Calu3 (cell line): ENCODE measurements at regions not wholly inside any gene's neighbourhood (a gene's known extent, or its start where the extent isn't known, plus 50 kb on each side); places are given as distances from the start of the nearest gene placed in this dataset.

ENCODE experiments used
- BruUV-seq: library from RNA; stranded (reverse); fragments of 400-500 nt; replicated peaks from 2 replicates; lab custom pipeline; 2021; lab: Mats Ljungman, UMichigan
- CTCF ChIA-PET: fragments of 300-600 bp; sonication (Branson Sonifier 250); formaldehyde crosslinking; loops from one replicate; lab custom pipeline; 2022; ENCODE audit warnings: antibody characterized with exemption; lab: Charles Lee
- DNase-seq: peaks from one replicate; pipeline ENCODE4 v3.0.0; 2022
- H3K27ac Mint-ChIP-seq: one replicate; pipeline ENCODE4 v1.8.0; 2022; ENCODE audit warnings: mixed read lengths; ENCODE audit not compliant: unreplicated experiment
- H3K27me3 Mint-ChIP-seq: one replicate; pipeline ENCODE4 v1.8.0; 2022; ENCODE audit warnings: mixed read lengths; ENCODE audit not compliant: unreplicated experiment
- H3K36me3 Mint-ChIP-seq: one replicate; pipeline ENCODE4 v1.8.0; 2022; ENCODE audit warnings: mild to moderate bottlenecking, moderate library complexity, mixed read lengths; ENCODE audit not compliant: insufficient read depth, unreplicated experiment
- H3K4me1 Mint-ChIP-seq: one replicate; pipeline ENCODE4 v1.8.0; 2022; ENCODE audit warnings: mild to moderate bottlenecking, low read depth, mixed read lengths; ENCODE audit not compliant: unreplicated experiment
- H3K4me3 Mint-ChIP-seq: one replicate; pipeline ENCODE4 v1.8.0; 2022; ENCODE audit warnings: mild to moderate bottlenecking, low read depth, moderate library complexity, mixed read lengths; ENCODE audit not compliant: unreplicated experiment
- H3K9me3 Mint-ChIP-seq: one replicate; pipeline ENCODE4 v1.8.0; 2022; ENCODE audit warnings: low read depth, mixed read lengths; ENCODE audit not compliant: unreplicated experiment
- CTCF ChIP-seq: fragments of 200-600 bp; IDR thresholded peaks from one replicate; pipeline ENCODE4 v1.8.0; 2022; ENCODE audit warnings: antibody characterized with exemption; ENCODE audit not compliant: unreplicated experiment
- intact Hi-C: fragments of 100-400 bp; cut with micrococcal nuclease; formaldehyde crosslinking; loops from one replicate; pipeline ENCODE4 v1.10.0; 2022; ENCODE audit not compliant: unreplicated experiment

GRCh38 chr5:121698690-121699089, 153.0 kb upstream of the FTMT start:
- CTCF ChIA-PET = no interaction called here
- Mint-ChIP-seq H3K9me3 (no peaks in the 10 kb centered on the region), H3K27ac (no peak overlapping the region), H3K27me3 (no peaks in the 10 kb centered on the region), H3K4me3 (no peak overlapping the region), H3K36me3 (no peaks in the 10 kb centered on the region), H3K4me1 (peaks cover 22% of the 10 kb centered on the region)
- TF ChIP-seq CTCF = no peak
- intact Hi-C loops = loop anchor here (10.0 kb wide), 1 partner anchor 266 kb away; the partner anchor contains the start of gene SRFBP1
- BruUV-seq = no TSS peak
- DNase-seq = no peak

GRCh38 chr5:121701731-121702130, 150.0 kb upstream of the FTMT start:
- CTCF ChIA-PET = no interaction called here
- DNase-seq = no peak
- intact Hi-C loops = no loop called here
- no peaks in the 10 kb centered on the region for H3K9me3 Mint-ChIP-seq
- no peaks in the 10 kb centered on the region for H3K27me3 Mint-ChIP-seq
- TF ChIP-seq CTCF = no peak
- H3K4me1 Mint-ChIP-seq = peaks cover 35% of the 10 kb centered on the region
- H3K27ac Mint-ChIP-seq = no peak overlapping the region
- no peak overlapping the region for H3K4me3 Mint-ChIP-seq
- H3K36me3 Mint-ChIP-seq = peaks cover 13% of the 10 kb centered on the region
- no TSS peak for BruUV-seq

GRCh38 chr5:121702682-121703081, 149.0 kb upstream of the FTMT start:
- no peak for DNase-seq
- Mint-ChIP-seq H3K9me3 (no peaks in the 10 kb centered on the region), H3K27me3 (no peaks in the 10 kb centered on the region), H3K36me3 (peaks cover 13% of the 10 kb centered on the region), H3K4me1 (peaks cover 35% of the 10 kb centered on the region), H3K27ac (peak overlapping the region; percentile 77), H3K4me3 (no peak overlapping the region)
- BruUV-seq = no TSS peak
- TF ChIP-seq CTCF = no peak
- CTCF ChIA-PET = no interaction called here
- intact Hi-C loops = no loop called here

GRCh38 chr5:121704291-121704690, 147.4 kb upstream of the FTMT start:
- peak overlapping the region; percentile 77 for H3K27ac Mint-ChIP-seq
- peaks cover 35% of the 10 kb centered on the region for H3K4me1 Mint-ChIP-seq
- CTCF ChIA-PET = interaction anchor here (0.6 kb wide), 1 partner anchor 366 kb away, joined by 4 read pairs; no protein-coding TSS in a partner anchor
- H3K9me3 Mint-ChIP-seq = no peaks in the 10 kb centered on the region
- peak; percentile 71 for DNase-seq
- no peaks in the 10 kb centered on the region for H3K27me3 Mint-ChIP-seq
- intact Hi-C loops = no loop called here
- no TSS peak for BruUV-seq
- peak overlapping the region; percentile 14 for H3K4me3 Mint-ChIP-seq
- TF ChIP-seq CTCF = no peak
- peaks cover 13% of the 10 kb centered on the region for H3K36me3 Mint-ChIP-seq
